ENCODE measurements at regions not wholly inside any gene's neighbourhood (a gene's known extent, or its start where the extent isn't known, plus 50 kb on each side); places are given as distances from the start of the nearest gene placed in this dataset.
A peak's percentile ranks its signal among the peaks of the same experiment; 100 is the strongest.
"Not testable (repeated sequence)": the region's sequence is repeated elsewhere in the genome, so short reads cannot be mapped to it uniquely, and the experiment has no call there.

DNA sequence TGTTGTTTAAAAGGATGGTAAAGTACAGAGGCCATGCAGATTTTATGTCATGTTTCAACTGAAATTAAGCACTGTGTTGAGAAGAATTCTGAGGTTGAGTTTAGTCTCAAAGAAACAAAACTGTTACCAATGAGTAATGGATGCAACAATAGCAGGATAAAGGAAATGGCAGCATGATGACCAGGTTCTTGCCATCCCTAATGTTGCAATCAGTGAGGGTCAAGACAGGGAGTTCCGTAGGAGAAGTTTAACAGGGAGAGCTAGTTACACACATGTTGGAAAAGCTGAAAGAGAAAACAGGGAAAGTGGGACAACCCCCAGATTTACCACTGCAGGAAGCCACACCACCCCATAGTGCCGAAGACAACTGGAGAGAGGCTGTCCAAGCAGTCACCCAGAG lies 343.8 kb upstream of the EPHA4 start:
- DNase-seq (ENCODE audit: low read depth): no peak

DNA sequence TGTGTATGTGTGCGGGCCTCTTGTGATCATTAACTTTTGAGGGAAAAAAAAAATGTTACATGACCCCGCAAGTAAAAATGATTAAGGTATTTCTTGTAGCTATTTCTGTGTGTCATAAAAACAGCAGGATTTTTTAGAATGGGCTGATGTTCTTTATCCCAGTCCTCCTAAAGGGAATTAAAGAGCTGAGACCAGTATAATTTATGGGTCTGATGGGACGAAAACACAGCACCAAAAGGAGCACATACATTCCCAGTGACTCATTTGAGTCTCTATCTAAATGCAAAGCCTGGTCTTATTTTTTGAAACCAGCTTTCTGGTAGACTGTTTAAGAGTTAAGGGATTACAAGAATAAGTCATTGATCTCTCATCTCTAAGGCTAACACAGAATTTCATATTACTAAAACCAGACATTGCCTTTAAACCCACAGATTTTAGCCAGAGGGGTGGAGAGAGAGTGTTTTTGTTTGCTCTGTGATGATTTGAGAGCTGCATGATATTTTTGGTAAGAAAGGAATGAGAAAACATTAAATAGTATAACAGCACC lies 342.3 kb upstream of the EPHA4 start:
- DNase-seq (ENCODE audit: low read depth): peak; percentile 2

DNA sequence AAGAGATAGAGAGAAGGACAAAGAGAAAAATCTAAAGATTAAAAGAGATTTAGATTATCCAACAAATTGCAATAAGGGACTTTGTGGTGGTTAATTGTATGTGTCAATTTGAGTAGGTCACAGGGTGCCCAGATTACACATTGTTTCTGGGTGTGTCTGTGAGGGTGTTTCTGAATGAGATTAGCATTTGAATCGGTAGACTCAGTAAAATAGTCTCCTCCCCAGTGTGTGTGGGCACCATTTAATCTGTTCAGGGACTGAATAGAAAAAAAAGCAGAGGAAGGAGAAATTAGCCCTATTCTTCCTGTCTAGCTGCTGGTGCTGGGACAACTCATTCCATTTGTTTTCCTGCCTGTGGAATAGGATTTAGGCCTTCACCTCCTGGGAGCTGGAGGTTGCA lies 339.8 kb upstream of the EPHA4 start:
- DNase-seq (ENCODE audit: low read depth): no peak

DNA sequence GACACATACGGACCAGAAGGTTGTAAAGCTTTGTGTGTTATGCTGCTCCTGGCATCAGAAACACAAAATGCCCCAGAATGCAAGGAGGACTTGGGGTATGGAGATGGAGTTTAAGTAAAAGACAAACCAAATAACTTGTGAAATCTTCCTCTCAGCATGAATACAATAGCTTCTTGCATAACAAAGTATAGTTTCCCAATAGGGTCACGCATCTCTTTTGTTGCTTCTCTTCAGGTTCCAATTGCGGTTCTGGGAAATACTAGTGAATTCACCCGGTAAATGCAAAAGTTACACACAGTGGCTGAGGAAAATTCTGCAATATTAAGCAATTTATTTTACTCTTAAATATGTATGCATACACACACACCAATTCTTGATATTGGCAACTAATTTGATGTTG lies 339.2 kb upstream of the EPHA4 start:
- DNase-seq (ENCODE audit: low read depth): no peak

DNA sequence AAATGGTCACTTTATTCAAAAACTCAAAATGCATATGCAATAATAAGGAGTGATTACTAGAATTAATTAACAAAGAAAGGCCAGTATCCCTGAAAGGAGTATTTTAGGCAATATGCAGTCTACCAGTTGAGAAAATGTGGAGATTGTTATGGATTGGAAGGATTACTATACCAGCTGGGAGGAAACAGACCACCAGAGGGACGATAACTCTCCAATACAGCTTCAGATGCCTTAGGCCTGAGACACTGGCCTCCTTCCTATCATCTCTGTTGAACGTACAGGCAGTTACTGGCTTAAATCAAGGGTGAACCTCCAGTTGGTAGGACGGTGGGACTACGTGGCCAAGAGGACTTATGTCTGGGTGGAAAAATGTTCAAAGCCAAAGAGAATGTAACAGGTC lies 336.4 kb upstream of the EPHA4 start:
- DNase-seq (ENCODE audit: low read depth): no peak

DNA sequence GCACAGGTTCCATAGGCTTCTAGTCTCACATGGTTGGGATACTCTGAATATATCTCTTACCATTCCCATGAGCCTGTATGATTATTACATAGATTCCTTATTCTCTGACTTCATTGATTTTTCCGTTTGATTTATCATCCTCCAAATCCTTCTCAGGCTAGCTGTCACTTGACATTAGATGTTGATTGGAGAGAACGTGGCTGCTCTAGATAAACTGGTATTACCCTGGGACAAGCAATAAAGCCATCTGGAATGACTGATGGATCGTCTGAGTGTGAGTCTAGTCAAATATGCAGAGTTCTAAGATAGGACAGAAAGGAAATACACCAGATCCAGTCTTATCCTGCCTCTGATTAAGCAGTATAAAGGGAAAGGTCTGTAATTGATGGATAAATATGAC lies 325.6 kb upstream of the EPHA4 start:
- no peak for DNase-seq (ENCODE audit: low read depth)

DNA sequence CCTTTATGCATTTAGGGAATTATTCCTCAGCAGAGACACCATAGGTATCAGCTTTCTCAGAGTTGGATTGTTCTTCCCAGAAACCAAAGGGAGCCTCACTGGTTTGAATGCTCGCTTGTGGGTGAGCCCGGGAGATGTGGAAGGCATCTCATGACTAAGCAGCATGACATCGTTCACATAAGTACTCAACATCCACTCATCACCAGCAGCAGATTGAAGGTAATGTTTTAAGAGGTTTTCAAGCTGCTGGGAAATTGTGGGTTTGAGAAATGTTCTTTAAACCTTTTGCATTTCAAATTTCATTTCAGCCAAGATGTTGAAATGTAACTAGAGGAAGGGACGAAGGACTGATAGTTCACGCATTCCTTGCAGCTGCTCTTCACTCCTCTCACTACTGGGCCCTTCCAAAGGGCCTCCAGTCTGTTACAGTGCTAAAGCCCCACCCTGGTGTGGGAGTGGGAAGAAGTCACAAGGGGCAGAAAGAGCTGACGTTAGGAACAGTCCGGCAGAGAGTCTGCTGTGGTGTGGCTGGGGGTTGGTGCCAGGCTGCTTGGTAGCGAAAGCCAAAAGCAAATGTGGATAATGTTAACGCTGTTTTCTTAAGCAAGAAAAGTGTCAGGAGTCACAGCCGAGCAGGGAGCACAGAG lies 324.5 kb upstream of the EPHA4 start:
- peak; percentile 29 for DNase-seq (ENCODE audit: low read depth)

DNA sequence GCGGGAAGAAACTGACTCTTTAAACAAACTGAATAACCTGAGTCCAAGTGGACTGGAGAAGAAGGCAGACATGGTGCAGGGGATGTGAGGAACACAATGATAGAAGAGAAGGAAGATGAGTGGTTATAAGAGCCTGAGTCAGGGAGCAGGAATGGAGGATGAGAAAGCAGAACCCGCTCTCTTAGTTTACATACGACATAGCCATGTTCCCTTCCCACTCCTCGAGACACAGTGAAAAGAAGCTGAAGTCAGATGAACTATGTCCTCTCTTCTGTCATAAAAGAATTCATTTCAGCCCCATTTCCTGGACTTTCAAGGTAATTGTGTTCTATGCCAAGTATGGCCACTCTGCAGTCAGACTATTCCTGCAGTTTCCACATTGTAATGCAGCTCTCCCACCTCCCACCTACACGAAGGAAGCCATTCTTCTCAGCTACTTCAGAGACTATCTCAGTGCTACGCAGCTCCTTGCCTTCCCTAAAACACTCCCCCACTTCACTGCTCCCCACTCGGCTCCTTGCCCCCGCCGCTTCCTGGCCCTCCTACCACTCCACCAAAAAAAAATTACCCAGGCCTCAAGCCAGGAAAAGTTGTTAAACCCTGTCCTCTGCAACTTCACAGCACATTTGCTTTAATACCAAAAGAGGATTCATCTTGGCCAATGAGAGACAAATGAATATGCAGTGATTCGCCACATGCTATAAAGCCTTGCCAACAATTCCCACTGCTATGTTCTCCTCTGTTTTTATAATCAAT lies 323.4 kb upstream of the EPHA4 start:
- no peak for DNase-seq (ENCODE audit: low read depth)

DNA sequence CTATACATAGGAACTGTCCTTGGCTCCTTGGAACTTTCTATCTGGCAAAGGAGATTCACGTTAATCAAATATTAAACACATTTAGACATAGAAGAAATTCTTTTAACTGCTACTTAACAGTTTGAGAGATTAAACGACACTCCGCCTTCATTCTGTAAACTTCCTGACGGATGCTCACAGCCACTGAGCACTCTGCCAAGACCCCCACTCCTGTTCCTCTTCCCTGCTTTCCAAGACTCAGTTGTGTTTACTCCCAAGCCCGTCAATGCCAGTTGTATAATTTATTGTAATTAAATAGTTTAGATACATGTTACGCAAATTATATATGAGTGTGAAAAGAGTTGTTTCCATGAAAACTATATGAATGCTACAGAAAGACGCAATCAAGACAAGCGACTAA lies 321.4 kb upstream of the EPHA4 start:
- no peak for DNase-seq (ENCODE audit: low read depth)

DNA sequence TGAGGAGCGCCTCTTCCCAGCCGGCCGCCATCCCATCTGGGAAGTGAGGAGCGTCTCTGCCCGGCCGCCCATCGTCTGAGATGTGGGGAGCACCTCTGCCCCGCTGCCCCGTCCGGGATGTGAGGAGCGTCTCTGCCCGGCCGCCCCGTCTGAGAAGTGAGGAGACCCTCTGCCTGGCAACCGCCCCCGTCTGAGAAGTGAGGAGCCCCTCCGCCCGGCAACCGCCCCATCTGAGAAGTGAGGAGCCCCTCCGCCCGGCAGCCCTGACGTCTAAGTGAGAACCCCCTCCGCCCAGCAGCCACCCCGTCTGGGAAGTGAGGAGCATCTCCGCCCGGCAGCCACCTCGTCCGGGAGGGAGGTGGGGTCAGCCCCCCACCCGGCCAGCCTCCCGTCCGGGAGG lies 319.9 kb upstream of the EPHA4 start:
- not testable (repeated sequence) for DNase-seq (ENCODE audit: low read depth)

DNA sequence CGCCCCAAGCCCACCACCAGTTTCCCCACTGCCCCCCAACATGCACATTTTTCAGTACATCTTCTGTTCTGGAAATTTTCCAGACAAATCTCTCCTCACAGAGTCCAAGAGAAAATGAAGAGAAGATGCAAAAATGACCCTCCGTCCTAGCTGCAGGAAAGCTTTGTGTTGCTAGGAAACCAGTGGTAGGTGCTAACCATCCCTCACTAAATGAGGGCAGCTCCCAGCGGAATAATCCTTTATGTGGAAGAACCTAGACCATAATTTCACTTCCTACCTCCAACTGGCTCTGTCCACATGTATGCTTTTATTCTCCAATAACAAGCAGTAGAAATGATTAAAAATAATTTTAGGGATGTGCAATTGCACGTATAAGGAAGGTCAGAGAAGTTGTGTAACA lies 311.9 kb upstream of the EPHA4 start:
- no peak for DNase-seq (ENCODE audit: low read depth)

DNA sequence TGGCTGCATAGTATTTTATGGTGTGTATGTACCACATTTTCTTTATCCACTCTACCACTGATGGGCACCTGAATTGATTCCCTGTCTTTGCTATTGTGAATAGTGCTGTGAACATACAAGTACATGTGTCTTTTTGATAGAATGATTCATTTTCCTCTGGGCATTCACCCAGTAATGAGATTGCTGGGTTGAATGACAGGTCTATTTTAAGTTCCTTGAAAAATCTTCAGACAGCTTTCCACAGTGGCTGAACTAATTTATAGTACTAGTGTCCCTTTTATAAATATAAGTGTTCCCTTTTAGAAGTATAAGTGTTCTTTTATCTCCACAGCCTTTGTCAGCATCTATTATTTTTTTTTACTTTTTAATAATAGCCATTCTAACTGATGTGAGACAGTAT lies 303.9 kb upstream of the EPHA4 start:
- no peak for DNase-seq (ENCODE audit: low read depth)

DNA sequence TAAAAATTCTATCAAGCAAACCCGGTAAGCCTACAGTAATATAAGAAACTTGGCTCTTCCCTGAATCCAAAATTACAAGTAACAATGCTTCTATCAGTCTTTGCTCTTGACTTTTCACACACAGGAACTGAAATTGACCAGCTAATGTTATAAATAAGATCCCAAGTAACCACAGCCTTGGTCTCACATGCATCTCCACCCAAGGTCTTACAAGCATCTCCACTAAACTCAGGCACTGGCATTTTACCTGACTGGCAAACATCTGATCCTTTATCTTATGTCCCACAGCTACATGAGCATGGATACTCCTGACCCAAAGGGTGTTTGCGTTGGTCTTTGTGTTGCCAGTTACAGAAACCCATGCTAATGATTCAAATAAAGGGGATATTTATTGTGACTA lies 302.3 kb upstream of the EPHA4 start:
- DNase-seq (ENCODE audit: low read depth): no peak

DNA sequence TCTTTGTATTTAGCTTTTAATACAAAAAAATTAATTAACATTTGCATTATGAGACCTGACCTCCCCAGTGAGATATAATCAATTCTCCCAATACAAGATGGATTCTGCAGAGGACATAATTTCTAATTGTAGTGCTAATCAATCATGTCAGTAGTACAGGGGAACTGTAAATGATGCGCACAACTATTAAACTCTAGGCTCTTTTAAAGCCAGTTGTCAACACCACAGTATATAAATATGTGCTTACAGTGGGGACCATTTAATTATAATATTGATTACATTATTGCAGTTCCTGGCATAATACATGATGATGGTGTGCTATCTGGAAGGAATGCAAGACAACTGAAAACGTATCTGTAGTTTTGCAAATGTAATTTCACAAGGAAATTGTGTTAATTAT lies 285.6 kb upstream of the EPHA4 start:
- DNase-seq (ENCODE audit: low read depth): no peak

DNA sequence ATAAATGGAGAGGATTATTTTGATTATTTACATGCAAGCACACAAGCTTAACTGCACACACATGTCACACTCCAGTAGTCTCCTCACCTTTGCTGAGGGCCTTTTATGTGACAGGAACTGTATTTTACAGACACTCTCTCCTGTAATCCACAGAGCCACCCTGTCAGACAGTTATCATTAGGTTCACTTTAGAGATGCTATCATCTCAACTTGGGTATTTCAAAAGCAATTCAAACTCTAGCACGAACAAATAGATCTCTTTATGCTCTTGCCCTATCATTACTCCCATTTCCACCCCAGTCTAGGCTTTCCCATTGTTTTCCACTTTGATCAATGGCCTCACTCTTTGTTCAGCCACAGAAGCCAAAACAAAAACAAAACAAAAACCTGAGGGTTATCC lies 281.2 kb upstream of the EPHA4 start:
- DNase-seq (ENCODE audit: low read depth): no peak

DNA sequence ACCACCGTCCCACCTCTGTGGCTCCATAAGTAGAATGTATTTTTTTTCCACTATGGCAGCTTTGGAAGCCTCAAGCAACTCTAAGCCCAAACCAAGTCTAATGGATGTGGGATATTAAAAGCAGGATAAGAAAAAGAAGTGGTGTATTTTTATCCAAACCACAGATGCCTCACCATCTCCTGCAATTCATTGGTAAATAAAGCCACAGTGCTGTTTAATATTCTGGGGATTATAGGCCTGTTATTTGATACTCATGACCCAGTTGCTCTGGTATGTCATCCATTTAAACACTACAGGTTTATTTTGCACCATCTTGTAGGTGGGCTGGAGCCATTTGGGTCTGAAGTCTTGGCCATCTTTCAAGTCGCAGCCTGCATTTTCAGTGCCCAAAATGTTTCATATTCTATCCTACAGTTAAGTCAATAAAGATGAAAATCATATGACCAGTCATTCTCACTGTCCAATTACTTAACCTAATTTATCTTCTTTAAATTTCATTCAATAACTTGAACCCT lies 279.5 kb upstream of the EPHA4 start:
- DNase-seq (ENCODE audit: low read depth): no peak

DNA sequence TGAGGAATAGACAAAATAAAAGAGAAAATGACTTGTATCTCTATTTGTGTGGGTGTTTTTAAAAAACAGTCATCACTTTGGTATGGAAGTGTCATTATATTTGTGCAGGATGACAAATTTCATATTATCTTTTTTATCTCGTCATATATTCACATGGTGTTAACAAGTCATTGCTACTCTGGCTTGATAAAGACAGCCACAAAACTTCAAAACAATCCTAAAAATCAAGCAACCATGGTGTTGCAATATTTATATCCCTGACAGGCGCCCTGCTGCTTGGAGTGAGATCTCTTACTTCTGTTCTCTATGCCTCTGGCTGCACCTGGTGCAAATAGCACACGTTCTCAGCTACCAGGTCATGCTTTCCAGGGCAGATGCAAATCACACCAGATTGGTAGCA lies 278.0 kb upstream of the EPHA4 start:
- no peak for DNase-seq (ENCODE audit: low read depth)

DNA sequence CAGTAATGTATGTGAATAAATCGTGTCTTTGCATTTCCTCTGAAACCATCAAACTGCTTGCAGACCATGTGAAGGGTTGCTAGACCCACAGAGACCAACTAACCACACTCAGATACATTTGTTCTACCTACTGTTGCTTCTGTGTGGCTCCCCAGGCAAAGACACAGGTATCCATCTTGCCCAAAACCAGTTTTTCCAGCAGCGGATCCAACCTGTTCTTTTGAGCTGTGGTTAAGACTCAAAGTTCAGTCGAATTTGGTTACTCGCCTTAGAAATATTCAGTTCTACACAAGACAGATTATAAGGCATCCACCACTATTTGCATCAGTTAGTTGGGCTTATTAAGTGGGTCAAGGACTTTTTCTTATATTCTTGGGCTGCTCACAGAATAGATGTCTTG lies 276.2 kb upstream of the EPHA4 start:
- no peak for DNase-seq (ENCODE audit: low read depth)

DNA sequence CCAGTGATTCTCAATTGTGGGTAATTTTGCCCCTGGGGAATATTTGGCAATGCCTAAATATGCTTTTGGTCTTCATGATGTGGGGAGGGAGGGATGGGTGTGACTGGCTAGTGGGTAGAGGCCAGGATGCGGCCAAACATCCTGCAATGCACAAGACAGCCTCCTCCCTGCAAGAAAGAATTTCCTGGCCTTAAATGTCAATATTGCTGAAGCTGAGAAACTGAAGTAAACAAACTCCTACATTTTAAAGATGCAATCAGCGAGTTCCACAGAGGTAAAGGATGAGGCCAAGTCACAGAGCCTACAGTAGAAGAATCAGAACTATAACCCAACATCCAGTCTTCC lies 272.9 kb upstream of the EPHA4 start:
- DNase-seq (ENCODE audit: low read depth): no peak

DNA sequence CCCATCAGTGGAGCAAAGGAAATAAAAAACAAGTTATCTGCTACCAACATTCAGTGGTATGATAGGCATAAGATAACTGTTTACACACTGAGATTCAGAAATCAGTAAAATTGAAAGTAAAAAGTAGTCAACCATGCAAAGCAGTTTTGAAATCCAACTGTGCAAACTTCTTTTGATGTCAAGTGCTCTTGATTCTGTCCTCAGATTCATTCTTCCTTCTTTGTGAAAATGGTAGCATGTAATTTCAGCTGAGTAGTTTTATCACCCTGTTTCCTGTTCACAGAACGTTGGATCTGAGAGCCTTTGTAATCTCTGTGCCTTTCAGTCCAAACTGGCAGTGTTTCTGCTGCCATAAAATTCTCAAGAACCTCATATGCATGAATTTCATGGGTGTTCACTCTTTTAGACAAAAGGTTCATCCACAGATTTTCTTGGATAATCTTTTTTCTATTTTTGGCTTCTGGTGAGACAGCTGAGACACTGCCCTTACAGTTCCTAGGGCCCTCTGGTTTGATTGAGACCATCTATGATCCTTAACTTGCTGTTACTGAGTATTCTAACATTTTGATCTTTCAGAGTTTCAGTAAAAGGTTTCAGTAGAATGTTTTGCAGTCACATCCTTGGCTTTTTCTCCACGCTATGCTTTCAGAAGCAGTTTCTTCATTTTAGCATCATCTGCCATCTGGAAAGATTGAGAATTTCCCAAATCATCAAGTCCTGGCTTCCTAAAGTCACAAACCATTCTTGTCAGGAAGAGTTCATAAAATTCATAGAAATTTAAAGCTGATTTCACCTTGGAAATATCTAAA lies 272.3 kb upstream of the EPHA4 start:
- no peak for DNase-seq (ENCODE audit: low read depth)

DNA sequence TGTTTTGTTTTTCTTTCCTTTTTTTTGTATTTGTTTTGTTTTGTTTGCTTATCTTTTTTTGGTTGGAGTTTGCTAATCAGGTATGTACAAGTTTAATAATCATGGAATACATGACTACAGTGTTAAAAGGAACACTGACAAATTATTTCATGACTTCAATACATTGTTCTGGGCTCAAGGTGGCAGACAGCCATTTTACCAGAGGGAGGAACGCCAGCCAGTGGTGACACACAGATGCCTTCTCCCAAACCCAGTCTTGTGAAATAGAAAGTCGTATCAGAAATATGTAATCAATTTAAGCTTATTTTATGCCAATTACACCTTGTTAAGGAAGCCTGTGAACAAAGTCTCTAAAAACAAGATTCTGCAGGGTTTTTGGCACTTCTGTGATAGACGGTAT lies 264.0 kb upstream of the EPHA4 start:
- DNase-seq (ENCODE audit: low read depth): no peak

DNA sequence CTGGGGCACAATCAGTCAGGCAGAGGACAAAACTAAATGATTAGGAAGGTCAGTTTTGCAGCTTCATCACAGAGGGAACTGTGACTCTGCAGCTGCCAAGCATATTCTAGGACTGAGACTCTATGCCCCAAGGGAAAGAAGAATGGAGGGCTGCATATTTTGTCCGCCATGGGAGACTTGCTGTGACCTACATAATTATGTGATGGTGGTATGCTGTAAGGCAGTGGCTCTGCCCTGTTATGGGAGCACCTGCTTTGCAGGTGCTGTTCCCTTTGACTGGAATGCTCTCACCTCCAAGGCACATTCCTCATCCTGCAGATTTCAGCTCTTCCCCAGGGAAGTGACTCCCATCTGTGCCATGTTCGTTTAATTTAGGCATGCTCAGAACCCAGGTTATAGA lies 261.9 kb upstream of the EPHA4 start:
- no peak for DNase-seq (ENCODE audit: low read depth)

DNA sequence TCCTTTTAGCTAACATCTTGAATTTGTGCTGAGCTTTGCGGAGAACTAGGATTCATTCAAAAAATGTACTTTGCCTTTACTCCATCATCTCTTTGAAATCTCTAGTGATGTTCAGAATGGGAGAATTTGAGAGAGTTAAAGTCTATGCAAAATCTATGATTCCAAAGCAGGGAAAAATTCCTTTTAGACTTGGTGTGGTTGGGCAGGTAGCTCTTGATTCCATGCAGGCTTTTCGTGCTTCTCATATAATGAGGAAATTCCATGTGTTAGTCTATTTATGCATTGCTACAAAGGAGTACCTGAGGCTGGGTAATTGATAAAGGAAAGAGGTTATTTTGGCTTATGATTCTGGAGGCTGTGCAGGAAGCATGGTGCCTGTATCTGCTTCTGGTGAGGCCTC lies 258.9 kb upstream of the EPHA4 start:
- DNase-seq (ENCODE audit: low read depth): no peak
